ENCODE measurements at regions not wholly inside any gene's neighbourhood (a gene's known extent, or its start where the extent isn't known, plus 50 kb on each side); places are given as distances from the start of the nearest gene placed in this dataset.

- WGBS (ENCODE audit: insufficient coverage) = 98% methylated on average over 6 of the region's 9 CpGs
- no peaks in the 10 kb centered on the region for H3K4me1 Mint-ChIP-seq
- H3K36me3 Mint-ChIP-seq = no peaks in the 10 kb centered on the region
- Histone ChIP-seq H3K4me1 (ENCODE audit: control insufficient read depth in 1 of 2, insufficient read depth in 2 of 2, low read length in 2 of 2) (no peaks in the 10 kb centered on the region), H3K36me3 (replicated peaks in 1 of 2; ENCODE audit: control insufficient read depth in 1 of 2, insufficient read depth in 2 of 2, low read length in 2 of 2) (no peaks in the 10 kb centered on the region), H3K27me3 (ENCODE audit: control insufficient read depth in 2 of 2, insufficient read depth in 2 of 2, low read length in 2 of 2) (no peaks in the 10 kb centered on the region), H4K20me1 (ENCODE audit: insufficient read depth, low read length) (no peaks in the 10 kb centered on the region), H3K4me3 (replicated peaks in 1 of 3; ENCODE audit: low read depth in 2 of 3, low read length in 3 of 3) (no peak overlapping the region), H3K4me2 (replicated peaks; ENCODE audit: extremely low read depth, low read length, poor library complexity, severe bottlenecking) (no peak overlapping the region), H3K27ac (ENCODE audit: low read depth in 1 of 2, low read length in 2 of 2) (no peak overlapping the region), H3K9me3 (replicated peaks in 1 of 2; ENCODE audit: control insufficient read depth in 1 of 2, insufficient read depth in 1 of 2, low read length in 2 of 2) (peaks cover 0 to 12% of the 10 kb centered on the region in 2 donors), H3K9ac (ENCODE audit: insufficient read depth, low read length, poor library complexity, severe bottlenecking) (no peak overlapping the region), H2AFZ (ENCODE audit: insufficient read depth, low read depth, low read length, poor library complexity, severe bottlenecking) (no peak overlapping the region), H3K79me2 (ENCODE audit: insufficient read depth, low read length) (no peaks in the 10 kb centered on the region)
- peaks cover 0 to 4% (median 2%) of the 10 kb centered on the region in 7 donors for H3K9me3 Mint-ChIP-seq
- intact Hi-C loops (cut with micrococcal nuclease) = no loop called here
- peaks cover 0 to 1% (median 0%) of the 10 kb centered on the region in 3 donors for H3K27me3 Mint-ChIP-seq (ENCODE audit: low read depth in 3 of 3)
- no peak for DNase-seq
- TF ChIP-seq CTCF (IDR thresholded peaks at IDR 0.05) = no peak
- no peak overlapping the region for H3K4me3 Mint-ChIP-seq
- no peak overlapping the region for H3K27ac Mint-ChIP-seq
Measured at GRCh38 chr5:6868171-6868570, 154.9 kb downstream of the TENT4A start.

- peaks cover 0 to 12% of the 10 kb centered on the region in 2 donors for H3K9me3 ChIP-seq (replicated peaks in 1 of 2; ENCODE audit: control insufficient read depth in 1 of 2, insufficient read depth in 1 of 2, low read length in 2 of 2)
- no peaks in the 10 kb centered on the region for H3K79me2 ChIP-seq (ENCODE audit: insufficient read depth, low read length)
- no peaks in the 10 kb centered on the region for H3K4me1 Mint-ChIP-seq
- H3K27ac ChIP-seq (ENCODE audit: low read depth in 1 of 2, low read length in 2 of 2) = no peak overlapping the region
- H3K27me3 ChIP-seq (ENCODE audit: control insufficient read depth in 2 of 2, insufficient read depth in 2 of 2, low read length in 2 of 2) = no peaks in the 10 kb centered on the region
- H3K27me3 Mint-ChIP-seq (ENCODE audit: low read depth in 3 of 3) = peaks cover 0 to 1% (median 0%) of the 10 kb centered on the region in 3 donors
- H3K4me2 ChIP-seq (replicated peaks; ENCODE audit: extremely low read depth, low read length, poor library complexity, severe bottlenecking) = no peak overlapping the region
- H4K20me1 ChIP-seq (ENCODE audit: insufficient read depth, low read length) = no peaks in the 10 kb centered on the region
- no peaks in the 10 kb centered on the region for H3K36me3 Mint-ChIP-seq
- no peaks in the 10 kb centered on the region for H3K36me3 ChIP-seq (replicated peaks in 1 of 2; ENCODE audit: control insufficient read depth in 1 of 2, insufficient read depth in 2 of 2, low read length in 2 of 2)
- H3K4me1 ChIP-seq (ENCODE audit: control insufficient read depth in 1 of 2, insufficient read depth in 2 of 2, low read length in 2 of 2) = no peaks in the 10 kb centered on the region
- H3K27ac Mint-ChIP-seq = no peak overlapping the region
- 87% methylated on average over 2 of the region's 11 CpGs for WGBS (ENCODE audit: insufficient coverage)
- intact Hi-C loops (cut with micrococcal nuclease) = no loop called here
- H2AFZ ChIP-seq (ENCODE audit: insufficient read depth, low read depth, low read length, poor library complexity, severe bottlenecking) = no peak overlapping the region
- H3K9me3 Mint-ChIP-seq = peaks cover 0 to 4% (median 2%) of the 10 kb centered on the region in 7 donors
- no peak for TF ChIP-seq CTCF (IDR thresholded peaks at IDR 0.05)
- DNase-seq = no peak
- no peak overlapping the region for H3K4me3 ChIP-seq (replicated peaks in 1 of 3; ENCODE audit: low read depth in 2 of 3, low read length in 3 of 3)
- H3K9ac ChIP-seq (ENCODE audit: insufficient read depth, low read length, poor library complexity, severe bottlenecking) = no peak overlapping the region
- no peak overlapping the region for H3K4me3 Mint-ChIP-seq
Measured at GRCh38 chr5:6868575-6869215, 155.5 kb downstream of the TENT4A start.
